ENCODE measurements at regions not wholly inside any gene's neighbourhood (a gene's known extent, or its start where the extent isn't known, plus 50 kb on each side); places are given as distances from the start of the nearest gene placed in this dataset.

GRCh38 chr11:134785059-134785458, 373.0 kb upstream of the B3GAT1 start:
- FAIRE-seq (no peak), DNase-seq (ENCODE audit: extremely low read depth in 1 of 4, low spot score in 3 of 4) (no peak), ATAC-seq (no peak)
- H2AFZ ChIP-seq (ENCODE audit: low read depth, low read length), result no peak overlapping the region
- ChIA-PET POLR2A (no interaction called here), CTCF (ENCODE audit: low intra/inter-chr PET ratio) (no interaction called here)
- no peaks in the 10 kb centered on the region for H3K9me3 ChIP-seq (replicated peaks; ENCODE audit: control insufficient read depth, insufficient read depth, low read depth, low read length)
- H3K9me1 ChIP-seq (ENCODE audit: control insufficient read depth, insufficient read depth, low read length), result no peaks in the 10 kb centered on the region
- no peak overlapping the region for H3K9ac ChIP-seq (ENCODE audit: insufficient read depth in 1 of 2, low read depth in 2 of 2, low read length in 2 of 2)
- H3K4me2 ChIP-seq (ENCODE audit: insufficient read depth, low read length), result no peak overlapping the region
- H3K79me2 ChIP-seq (ENCODE audit: control insufficient read depth, insufficient read depth, low read length), result no peaks in the 10 kb centered on the region
- H3K27ac ChIP-seq (ENCODE audit: extremely low read depth, low read depth, low read length), result no peak overlapping the region
- no peaks in the 10 kb centered on the region for H3K36me3 ChIP-seq (ENCODE audit: control insufficient read depth, insufficient read depth, low read length)
- no peaks in the 10 kb centered on the region for H3K4me1 ChIP-seq (replicated peaks in 1 of 2; ENCODE audit: control insufficient read depth in 2 of 2, insufficient read depth in 2 of 2, low read length in 2 of 2)
- no TSS peak for BruUV-seq (replicated peaks)
- no peak overlapping the region for H3K4me3 ChIP-seq
- no peaks in the 10 kb centered on the region for H4K20me1 ChIP-seq (replicated peaks; ENCODE audit: control insufficient read depth, insufficient read depth, low read length)
- intact Hi-C loops (cut with micrococcal nuclease), result no loop called here
- in situ Hi-C loops (cut with MboI), result no loop called here
- peaks cover 0 to 16% of the 10 kb centered on the region in 2 experiments; a peak in 2 of 5 replicates for H3K27me3 ChIP-seq (ENCODE audit: control insufficient read depth in 2 of 2, insufficient read depth in 2 of 2, low read length in 2 of 2)
- 1% methylated on average over 5 of the region's 5 CpGs for WGBS (ENCODE audit: insufficient coverage, low coverage, missing lambda C conversion rate)
- TF ChIP-seq CREB3 (tag; conservative IDR thresholded peaks at IDR 0.05; ENCODE audit: low read depth), result no peak
- TF ChIP-seq USF1 (CRISPR knock-in tag; IDR thresholded peaks at IDR 0.05), result no peak
- TF ChIP-seq ZNF551 (CRISPR knock-in tag; IDR thresholded peaks at IDR 0.05), result no peak
- no peak for TF ChIP-seq CBX1 (IDR thresholded peaks at IDR 0.05; ENCODE audit: low read depth)

- ChIA-PET CTCF (ENCODE audit: low intra/inter-chr PET ratio) (no interaction called here), POLR2A (no interaction called here)
- no peak overlapping the region for H2AFZ ChIP-seq (ENCODE audit: low read depth, low read length)
- intact Hi-C loops (cut with micrococcal nuclease), result no loop called here
- DNase-seq (ENCODE audit: extremely low read depth in 1 of 4, low spot score in 3 of 4) (no peak), ATAC-seq (no peak), FAIRE-seq (no peak)
- BruUV-seq (replicated peaks), result no TSS peak
- no peak overlapping the region for H3K27ac ChIP-seq (ENCODE audit: extremely low read depth, low read depth, low read length)
- no peak overlapping the region for H3K4me2 ChIP-seq (ENCODE audit: insufficient read depth, low read length)
- H3K9me3 ChIP-seq (replicated peaks; ENCODE audit: control insufficient read depth, insufficient read depth, low read depth, low read length), result no peaks in the 10 kb centered on the region
- WGBS (ENCODE audit: insufficient coverage, low coverage, missing lambda C conversion rate), result 0% methylated on average over 4 of the region's 4 CpGs
- no peaks in the 10 kb centered on the region for H3K4me1 ChIP-seq (replicated peaks in 1 of 2; ENCODE audit: control insufficient read depth in 2 of 2, insufficient read depth in 2 of 2, low read length in 2 of 2)
- in situ Hi-C loops (cut with MboI), result no loop called here
- H3K27me3 ChIP-seq (ENCODE audit: control insufficient read depth in 2 of 2, insufficient read depth in 2 of 2, low read length in 2 of 2), result peaks cover 0 to 16% of the 10 kb centered on the region in 2 experiments; a peak in 2 of 5 replicates
- H3K9ac ChIP-seq (ENCODE audit: insufficient read depth in 1 of 2, low read depth in 2 of 2, low read length in 2 of 2), result no peak overlapping the region
- H3K36me3 ChIP-seq (ENCODE audit: control insufficient read depth, insufficient read depth, low read length), result no peaks in the 10 kb centered on the region
- no peaks in the 10 kb centered on the region for H3K79me2 ChIP-seq (ENCODE audit: control insufficient read depth, insufficient read depth, low read length)
- H4K20me1 ChIP-seq (replicated peaks; ENCODE audit: control insufficient read depth, insufficient read depth, low read length), result no peaks in the 10 kb centered on the region
- no peaks in the 10 kb centered on the region for H3K9me1 ChIP-seq (ENCODE audit: control insufficient read depth, insufficient read depth, low read length)
- no peak overlapping the region for H3K4me3 ChIP-seq
- TF ChIP-seq RHOXF2B (CRISPR knock-in tag; conservative IDR thresholded peaks at IDR 0.05) (no peak), ZFP36 (IDR thresholded peaks at IDR 0.05; ENCODE audit: low read depth, low read length, partially characterized antibody) (no peak), XRCC4 (IDR thresholded peaks at IDR 0.05; ENCODE audit: extremely low read depth, insufficient read depth, insufficient read length) (no peak), ZBED1 (IDR thresholded peaks at IDR 0.05) (no peak)
Observed at GRCh38 chr11:134784568-134784967, 372.5 kb upstream of the B3GAT1 start.
